PC-9 (cell line): ENCODE measurements at regions not wholly inside any gene's neighbourhood (a gene's known extent, or its start where the extent isn't known, plus 50 kb on each side); places are given as distances from the start of the nearest gene placed in this dataset.

ENCODE experiments used
- BruUV-seq: library from RNA; stranded (reverse); fragments of 400-500 nt; replicated peaks from 2 replicates; lab custom pipeline; 2021; lab: Mats Ljungman, UMichigan
- CTCF ChIA-PET: fragments of 300-600 bp; sonication (Branson Sonifier 250); formaldehyde crosslinking; loops from one replicate; lab custom pipeline; 2022; ENCODE audit warnings: antibody characterized with exemption; lab: Charles Lee
- POLR2A ChIA-PET: fragments of 300-600 bp; sonication (Branson Sonifier 250); formaldehyde crosslinking; loops from one replicate; lab custom pipeline; 2022; ENCODE audit warnings: antibody characterized with exemption; ENCODE audit not compliant: unreplicated experiment; lab: Charles Lee
- DNase-seq, 2 experiments: peaks; one replicate each; pipeline versions ENCODE4 v3.0.0 to v3.0.0-alpha.2; 2015 to 2022; ENCODE audit warnings: mixed read lengths in 1 of 2
- H2AFZ ChIP-seq: fragments of 200-600 bp; sonication (generic); 2 replicates; pipeline ENCODE4 v1.8.1; 2017; ENCODE audit warnings: antibody characterized with exemption
- H3F3A ChIP-seq: fragments of 200-600 bp; sonication (generic); 2 replicates; pipeline ENCODE4 v1.8.1; 2017; ENCODE audit warnings: antibody characterized with exemption, mild to moderate bottlenecking, low read depth; ENCODE audit not compliant: insufficient read depth
- H3K27ac ChIP-seq: fragments of 200-600 bp; sonication (generic); 2 replicates; pipeline ENCODE4 v1.6.1; 2016; ENCODE audit warnings: mixed run types
- H3K27me3 ChIP-seq: fragments of 200-600 bp; sonication (generic); 2 replicates; pipeline ENCODE4 v1.6.1; 2016; ENCODE audit warnings: low read depth, mixed run types; ENCODE audit not compliant: insufficient read depth
- H3K36me3 ChIP-seq: fragments of 200-600 bp; sonication (generic); 2 replicates; pipeline ENCODE4 v1.6.1; 2016; ENCODE audit warnings: low read depth, mixed run types
- H3K4me1 ChIP-seq: fragments of 200-600 bp; sonication (generic); replicated peaks from 2 replicates; pipeline ENCODE4 v1.6.1; 2016; ENCODE audit warnings: mixed run types; ENCODE audit not compliant: insufficient read depth
- H3K4me2 ChIP-seq: fragments of 200-600 bp; sonication (generic); 2 replicates; pipeline ENCODE4 v1.6.1; 2017; ENCODE audit warnings: mixed run types
- H3K4me3 ChIP-seq: fragments of 200-600 bp; sonication (generic); 2 replicates; pipeline ENCODE4 v1.6.1; 2016; ENCODE audit warnings: mixed run types
- H3K79me2 ChIP-seq: fragments of 200-600 bp; sonication (generic); 2 replicates; pipeline ENCODE4 v1.6.1; 2017; ENCODE audit warnings: low read depth, mixed run types
- H3K9me2 ChIP-seq: fragments of 200-600 bp; sonication (generic); 2 replicates; pipeline ENCODE4 v1.8.1; 2017; ENCODE audit warnings: mild to moderate bottlenecking; ENCODE audit not compliant: insufficient read depth
- H3K9me3 ChIP-seq: fragments of 200-600 bp; sonication (generic); 2 replicates; pipeline ENCODE4 v1.8.1; 2016; ENCODE audit warnings: low read depth; ENCODE audit not compliant: insufficient read depth
- H4K20me1 ChIP-seq: fragments of 200-600 bp; sonication (generic); 2 replicates; pipeline ENCODE4 v1.8.1; 2017; ENCODE audit not compliant: insufficient read depth
- EZH2 ChIP-seq: fragments of 200-600 bp; sonication (generic); IDR thresholded peaks from 2 replicates; pipeline ENCODE4 v1.8.0; 2017; ENCODE audit warnings: antibody characterized with exemption, low read depth
- intact Hi-C: fragments of 100-400 bp; cut with micrococcal nuclease; formaldehyde crosslinking; loops from one replicate; pipeline ENCODE4 v1.10.0; 2022; ENCODE audit not compliant: unreplicated experiment
- TF ChIP-seq, protein P1 (sequence below): fragments of 200-600 bp; sonication (generic); conservative IDR thresholded peaks from 2 replicates; pipeline ENCODE4 v1.6.1; 2017; ENCODE audit warnings: mixed run types, antibody characterized with exemption, mild to moderate bottlenecking, moderate library complexity

DNA sequence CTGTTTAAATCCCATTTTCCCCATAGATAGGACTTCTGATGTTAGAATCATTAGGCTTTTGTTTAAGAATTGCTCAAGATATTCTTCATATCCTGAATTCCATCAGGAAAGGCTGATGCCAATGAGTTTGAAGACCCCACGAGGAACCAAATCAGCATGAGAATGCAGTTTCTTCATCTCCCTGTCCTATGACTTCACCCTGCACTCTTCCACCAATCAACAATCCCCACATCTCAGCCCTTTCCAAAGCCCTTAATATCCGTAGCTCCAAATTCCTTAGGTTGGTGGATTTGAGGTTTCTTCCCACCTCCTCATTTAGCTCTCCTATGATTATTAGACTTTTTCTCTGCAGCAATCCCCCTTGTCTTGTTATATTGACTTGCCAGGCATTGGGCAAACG is 52.9 kb upstream of the PRNP start:
- H3F3A ChIP-seq: peaks cover 15% of the 10 kb centered on the region
- H3K27me3 ChIP-seq: no peaks in the 10 kb centered on the region
- no peaks in the 10 kb centered on the region for H3K9me2 ChIP-seq
- H3K4me1 ChIP-seq: peaks cover 23% of the 10 kb centered on the region
- H3K4me3 ChIP-seq: no peak overlapping the region
- CTCF ChIA-PET: no interaction called here
- no peak overlapping the region for H2AFZ ChIP-seq
- no peaks in the 10 kb centered on the region for H3K9me3 ChIP-seq
- no peaks in the 10 kb centered on the region for H3K36me3 ChIP-seq
- no peak for DNase-seq
- intact Hi-C loops: loop anchor here (5.0 kb wide), 1 partner anchor 44 kb away; no protein-coding TSS in a partner anchor
- POLR2A ChIA-PET: interaction anchor here (0.6 kb wide), 3 partner anchors 22 to 432 kb away, joined by 4 to 6 read pairs (median 5); no protein-coding TSS in a partner anchor
- H3K4me2 ChIP-seq: peak overlapping the region; percentile 54
- H3K79me2 ChIP-seq: no peaks in the 10 kb centered on the region
- no TSS peak for BruUV-seq
- H3K27ac ChIP-seq: peak overlapping the region; percentile 71
- no peaks in the 10 kb centered on the region for H4K20me1 ChIP-seq
- TF ChIP-seq EZH2: no peak
- TF ChIP-seq, protein P1, sequence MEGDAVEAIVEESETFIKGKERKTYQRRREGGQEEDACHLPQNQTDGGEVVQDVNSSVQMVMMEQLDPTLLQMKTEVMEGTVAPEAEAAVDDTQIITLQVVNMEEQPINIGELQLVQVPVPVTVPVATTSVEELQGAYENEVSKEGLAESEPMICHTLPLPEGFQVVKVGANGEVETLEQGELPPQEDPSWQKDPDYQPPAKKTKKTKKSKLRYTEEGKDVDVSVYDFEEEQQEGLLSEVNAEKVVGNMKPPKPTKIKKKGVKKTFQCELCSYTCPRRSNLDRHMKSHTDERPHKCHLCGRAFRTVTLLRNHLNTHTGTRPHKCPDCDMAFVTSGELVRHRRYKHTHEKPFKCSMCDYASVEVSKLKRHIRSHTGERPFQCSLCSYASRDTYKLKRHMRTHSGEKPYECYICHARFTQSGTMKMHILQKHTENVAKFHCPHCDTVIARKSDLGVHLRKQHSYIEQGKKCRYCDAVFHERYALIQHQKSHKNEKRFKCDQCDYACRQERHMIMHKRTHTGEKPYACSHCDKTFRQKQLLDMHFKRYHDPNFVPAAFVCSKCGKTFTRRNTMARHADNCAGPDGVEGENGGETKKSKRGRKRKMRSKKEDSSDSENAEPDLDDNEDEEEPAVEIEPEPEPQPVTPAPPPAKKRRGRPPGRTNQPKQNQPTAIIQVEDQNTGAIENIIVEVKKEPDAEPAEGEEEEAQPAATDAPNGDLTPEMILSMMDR: no peak

DNA sequence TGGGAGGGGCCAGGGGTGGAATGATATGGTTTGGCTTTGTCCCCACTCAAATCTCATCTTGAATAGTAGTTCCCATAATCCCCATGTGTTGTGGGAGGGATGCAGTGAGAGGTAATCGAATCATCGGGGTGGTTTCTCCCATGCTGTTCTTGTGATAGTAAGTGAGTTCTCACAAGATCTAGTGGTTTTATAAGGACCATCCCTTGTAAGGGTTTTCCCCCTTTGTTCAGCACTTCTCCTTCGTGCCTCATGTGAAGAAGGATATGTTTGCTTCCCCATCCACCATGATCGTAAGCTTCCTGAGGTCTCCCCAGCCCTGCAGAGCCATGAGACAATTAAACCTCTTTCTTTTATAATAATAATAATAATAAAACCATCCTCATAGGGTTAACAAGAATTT is 53.4 kb upstream of the PRNP start:
- Histone ChIP-seq H3K27me3 (no peaks in the 10 kb centered on the region), H3K9me2 (no peaks in the 10 kb centered on the region), H3K4me3 (no peak overlapping the region), H2AFZ (no peak overlapping the region), H3K27ac (peak overlapping the region; percentile 71), H3K9me3 (no peaks in the 10 kb centered on the region), H3F3A (peaks cover 15% of the 10 kb centered on the region), H4K20me1 (no peaks in the 10 kb centered on the region), H3K36me3 (no peaks in the 10 kb centered on the region), H3K4me1 (peaks cover 23% of the 10 kb centered on the region), H3K79me2 (no peaks in the 10 kb centered on the region), H3K4me2 (peak overlapping the region; percentile 54; the same call in 1 of the 2 replicates)
- intact Hi-C loops: loop anchor here (5.0 kb wide), 1 partner anchor 44 kb away; no protein-coding TSS in a partner anchor
- BruUV-seq: no TSS peak
- CTCF ChIA-PET: no interaction called here
- no peak for TF ChIP-seq EZH2
- TF ChIP-seq, protein P1: no peak
- no peak for DNase-seq
- POLR2A ChIA-PET: interaction anchor here (0.6 kb wide), 3 partner anchors 21 to 431 kb away, joined by 4 to 6 read pairs (median 5); no protein-coding TSS in a partner anchor

DNA sequence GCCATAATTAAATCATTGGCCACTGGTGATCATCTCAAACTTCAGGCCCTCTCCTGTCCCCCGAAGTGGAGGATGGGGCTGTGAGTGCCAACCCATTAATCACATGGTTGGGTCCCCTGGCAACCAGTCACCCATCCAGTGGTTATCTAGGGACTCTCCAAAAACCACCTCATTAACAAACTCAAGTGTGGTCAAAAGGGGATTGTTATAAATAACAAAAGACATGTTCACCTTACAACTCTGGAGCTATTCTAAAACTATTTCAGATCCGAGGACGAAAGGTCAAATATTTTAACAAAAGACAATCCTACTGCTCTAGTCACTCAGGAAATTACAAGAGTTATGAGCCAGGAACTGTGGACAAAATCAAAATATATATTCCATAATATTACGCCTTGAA is 60.0 kb upstream of the PRNP start:
- ChIA-PET CTCF (interaction anchor here (0.6 kb wide), 1 partner anchor 489 kb away, joined by 3 read pairs; no protein-coding TSS in a partner anchor), POLR2A (no interaction called here)
- no TSS peak for BruUV-seq
- Histone ChIP-seq H3K4me1 (no peaks in the 10 kb centered on the region), H3K79me2 (no peaks in the 10 kb centered on the region), H3K36me3 (no peaks in the 10 kb centered on the region), H3K9me3 (no peaks in the 10 kb centered on the region), H3K27me3 (no peaks in the 10 kb centered on the region), H3K9me2 (no peaks in the 10 kb centered on the region; the same call in 1 of the 2 replicates), H3K4me3 (no peak overlapping the region), H3F3A (no peaks in the 10 kb centered on the region), H4K20me1 (no peaks in the 10 kb centered on the region), H2AFZ (no peak overlapping the region), H3K4me2 (no peak overlapping the region), H3K27ac (no peak overlapping the region)
- no peak for DNase-seq
- intact Hi-C loops: no loop called here
- TF ChIP-seq, protein P1: no peak
- TF ChIP-seq EZH2: no peak
